WTC11 (cell line): ENCODE measurements at regions not wholly inside any gene's neighbourhood (a gene's known extent, or its start where the extent isn't known, plus 50 kb on each side); places are given as distances from the start of the nearest gene placed in this dataset.

Experiments used
- ATAC-seq: fragments of 200-7000 bp; cut with Tn5 transposase; 2 replicates; pipeline ENCODE4 v1.10.0; 2021; ENCODE audit warnings: mild to moderate bottlenecking, moderate library complexity
- CTCF ChIA-PET: fragments of 300-600 bp; sonication (Branson Sonifier 250); formaldehyde crosslinking; loops from one replicate; lab custom pipeline; 2021; ENCODE audit warnings: antibody characterized with exemption; lab: Charles Lee
- POLR2A ChIA-PET: fragments of 350-600 bp; sonication (Branson Sonifier 250); formaldehyde crosslinking; loops from one replicate; lab custom pipeline; 2021; ENCODE audit warnings: antibody characterized with exemption; lab: Charles Lee
- DNase-seq: peaks from one replicate; pipeline ENCODE4 v3.0.0; 2021; ENCODE audit warnings: low spot score
- H3K27ac Mint-ChIP-seq: 2 replicates; pipeline ENCODE4 v1.8.0; 2021; ENCODE audit warnings: mixed read lengths
- H3K27me3 Mint-ChIP-seq: 2 replicates; pipeline ENCODE4 v1.8.0; 2021; ENCODE audit warnings: low read depth, mild to moderate bottlenecking, moderate library complexity, mixed read lengths
- H3K36me3 Mint-ChIP-seq: 2 replicates; pipeline ENCODE4 v1.8.0; 2021; ENCODE audit warnings: mixed read lengths
- H3K4me1 Mint-ChIP-seq: 2 replicates; pipeline ENCODE4 v1.8.0; 2022; ENCODE audit warnings: mixed read lengths
- H3K4me3 Mint-ChIP-seq: 2 replicates; pipeline ENCODE4 v1.8.0; 2021; ENCODE audit warnings: mild to moderate bottlenecking, moderate library complexity, mixed read lengths
- H3K9me3 Mint-ChIP-seq: 2 replicates; pipeline ENCODE4 v1.8.0; 2021; ENCODE audit warnings: mixed read lengths
- AFF4 ChIP-seq: sonication (generic); formaldehyde crosslinking; IDR thresholded peaks from 2 replicates; pipeline ENCODE4 v1.8.1; 2023; ENCODE audit warnings: mild to moderate bottlenecking, missing genetic modification reagents, borderline replicate concordance
- ATF1 ChIP-seq: sonication (generic); formaldehyde crosslinking; IDR thresholded peaks from 2 replicates; pipeline ENCODE4 v1.8.1; 2023; ENCODE audit warnings: mild to moderate bottlenecking, moderate library complexity, missing genetic modification reagents
- CREB1 ChIP-seq: sonication (generic); formaldehyde crosslinking; IDR thresholded peaks from 2 replicates; pipeline ENCODE4 v1.8.0; 2023; ENCODE audit warnings: mild to moderate bottlenecking, missing genetic modification reagents
- CREM ChIP-seq: sonication (generic); formaldehyde crosslinking; IDR thresholded peaks from 2 replicates; pipeline ENCODE4 v1.8.1; 2022; ENCODE audit warnings: mild to moderate bottlenecking, missing genetic modification reagents, moderate library complexity
- ESRRA ChIP-seq: sonication (generic); formaldehyde crosslinking; IDR thresholded peaks from 2 replicates; pipeline ENCODE4 v1.8.1; 2022; ENCODE audit warnings: mild to moderate bottlenecking, missing genetic modification reagents, borderline replicate concordance
- GTF2I ChIP-seq: fragments of 250-450 bp; sonication (Bioruptor Pico); conservative IDR thresholded peaks from 2 replicates; pipeline ENCODE4 v1.4.0; 2021; ENCODE audit warnings: mild to moderate bottlenecking
- MAX ChIP-seq: sonication (generic); formaldehyde crosslinking; IDR thresholded peaks from 2 replicates; pipeline ENCODE4 v1.8.0; 2022; ENCODE audit warnings: mild to moderate bottlenecking, missing genetic modification reagents
- MXD4 ChIP-seq: fragments of 250-450 bp; sonication (Bioruptor Pico); IDR thresholded peaks from 2 replicates; pipeline ENCODE4 v1.8.0; 2021; ENCODE audit warnings: mild to moderate bottlenecking, moderate library complexity, borderline replicate concordance
- MYBL2 ChIP-seq: sonication (generic); formaldehyde crosslinking; IDR thresholded peaks from 2 replicates; pipeline ENCODE4 v1.8.1; 2023; ENCODE audit warnings: mild to moderate bottlenecking, moderate library complexity, missing genetic modification reagents
- NR1H2 ChIP-seq: sonication (generic); formaldehyde crosslinking; IDR thresholded peaks from 2 replicates; pipeline ENCODE4 v1.9.0; 2021; ENCODE audit warnings: mild to moderate bottlenecking, moderate library complexity, missing genetic modification reagents
- SOX15 ChIP-seq: fragments of 250-450 bp; sonication (Bioruptor Pico); IDR thresholded peaks from 2 replicates; pipeline ENCODE4 v1.9.0; 2021; ENCODE audit warnings: mild to moderate bottlenecking
- STAT6 ChIP-seq: sonication (generic); formaldehyde crosslinking; conservative IDR thresholded peaks from 2 replicates; pipeline ENCODE4 v1.8.1; 2023; ENCODE audit warnings: mild to moderate bottlenecking, low read depth, missing genetic modification reagents, moderate library complexity
- TCF7 ChIP-seq: sonication (generic); formaldehyde crosslinking; IDR thresholded peaks from 2 replicates; pipeline ENCODE4 v1.8.0; 2022; ENCODE audit warnings: mild to moderate bottlenecking, low read depth, missing genetic modification reagents, moderate library complexity
- USF2 ChIP-seq: sonication (generic); formaldehyde crosslinking; IDR thresholded peaks from 2 replicates; pipeline ENCODE4 v1.8.1; 2023; ENCODE audit warnings: mild to moderate bottlenecking, missing genetic modification reagents, moderate library complexity
- ZNF219 ChIP-seq: sonication (generic); formaldehyde crosslinking; IDR thresholded peaks from 2 replicates; pipeline ENCODE4 v1.8.0; 2023; ENCODE audit warnings: missing genetic modification reagents, mild to moderate bottlenecking, borderline replicate concordance
- ZNF317 ChIP-seq: sonication (generic); formaldehyde crosslinking; IDR thresholded peaks from 2 replicates; pipeline ENCODE4 v1.8.1; 2023; ENCODE audit warnings: low read depth, mild to moderate bottlenecking, moderate library complexity, missing genetic modification reagents, borderline replicate concordance
- ZNF396 ChIP-seq: fragments of 250-450 bp; sonication (Bioruptor Pico); IDR thresholded peaks from 2 replicates; pipeline ENCODE4 v1.8.0; 2021; ENCODE audit warnings: mild to moderate bottlenecking, moderate library complexity, borderline replicate concordance
- TF ChIP-seq, protein P1 (sequence below): sonication (generic); formaldehyde crosslinking; IDR thresholded peaks from 2 replicates; pipeline ENCODE4 v1.8.0; 2022; ENCODE audit warnings: mild to moderate bottlenecking, missing genetic modification reagents
- TF ChIP-seq, protein P2 (sequence below): sonication (generic); formaldehyde crosslinking; IDR thresholded peaks from 2 replicates; pipeline ENCODE4 v1.8.1; 2022; ENCODE audit warnings: mild to moderate bottlenecking, moderate library complexity, missing genetic modification reagents
- TF ChIP-seq, protein P3 (sequence below): sonication (generic); formaldehyde crosslinking; IDR thresholded peaks from 2 replicates; pipeline ENCODE4 v1.8.1; 2022; ENCODE audit warnings: low read depth, missing genetic modification reagents, borderline replicate concordance

DNA sequence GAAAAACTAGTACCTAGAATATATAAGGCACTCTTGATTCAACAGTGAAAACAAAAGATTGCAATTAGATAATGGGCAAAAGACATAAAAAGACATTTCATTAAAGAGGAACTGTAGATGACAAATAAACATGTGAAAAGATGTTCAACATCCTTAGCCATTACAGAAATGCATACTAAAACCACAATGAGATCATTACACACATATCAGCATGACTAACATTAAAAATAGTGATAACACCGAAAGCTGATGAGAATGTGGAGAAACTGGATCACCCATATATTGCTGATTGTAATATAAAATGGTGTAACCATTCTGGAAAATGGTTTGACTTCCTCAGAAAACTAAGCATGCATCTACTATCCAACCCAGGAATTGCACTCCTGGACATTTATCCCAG is 340.3 kb downstream of the SEC16B start:
- DNase-seq (no peak), ATAC-seq (no peak)
- H3K4me1 Mint-ChIP-seq = peaks cover 12% of the 10 kb centered on the region
- ChIA-PET CTCF (no interaction called here), POLR2A (no interaction called here)
- TF ChIP-seq, protein P1, sequence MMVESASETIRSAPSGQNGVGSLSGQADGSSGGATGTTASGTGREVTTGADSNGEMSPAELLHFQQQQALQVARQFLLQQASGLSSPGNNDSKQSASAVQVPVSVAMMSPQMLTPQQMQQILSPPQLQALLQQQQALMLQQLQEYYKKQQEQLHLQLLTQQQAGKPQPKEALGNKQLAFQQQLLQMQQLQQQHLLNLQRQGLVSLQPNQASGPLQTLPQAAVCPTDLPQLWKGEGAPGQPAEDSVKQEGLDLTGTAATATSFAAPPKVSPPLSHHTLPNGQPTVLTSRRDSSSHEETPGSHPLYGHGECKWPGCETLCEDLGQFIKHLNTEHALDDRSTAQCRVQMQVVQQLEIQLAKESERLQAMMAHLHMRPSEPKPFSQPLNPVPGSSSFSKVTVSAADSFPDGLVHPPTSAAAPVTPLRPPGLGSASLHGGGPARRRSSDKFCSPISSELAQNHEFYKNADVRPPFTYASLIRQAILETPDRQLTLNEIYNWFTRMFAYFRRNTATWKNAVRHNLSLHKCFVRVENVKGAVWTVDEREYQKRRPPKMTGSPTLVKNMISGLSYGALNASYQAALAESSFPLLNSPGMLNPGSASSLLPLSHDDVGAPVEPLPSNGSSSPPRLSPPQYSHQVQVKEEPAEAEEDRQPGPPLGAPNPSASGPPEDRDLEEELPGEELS = no peak
- TF ChIP-seq, protein P2, sequence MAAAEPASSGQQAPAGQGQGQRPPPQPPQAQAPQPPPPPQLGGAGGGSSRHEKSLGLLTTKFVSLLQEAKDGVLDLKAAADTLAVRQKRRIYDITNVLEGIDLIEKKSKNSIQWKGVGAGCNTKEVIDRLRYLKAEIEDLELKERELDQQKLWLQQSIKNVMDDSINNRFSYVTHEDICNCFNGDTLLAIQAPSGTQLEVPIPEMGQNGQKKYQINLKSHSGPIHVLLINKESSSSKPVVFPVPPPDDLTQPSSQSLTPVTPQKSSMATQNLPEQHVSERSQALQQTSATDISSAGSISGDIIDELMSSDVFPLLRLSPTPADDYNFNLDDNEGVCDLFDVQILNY = no peak
- no peak for TF ChIP-seq TCF7 (CRISPR knock-in tag)
- no peak for TF ChIP-seq ZNF219 (CRISPR knock-in tag)
- TF ChIP-seq AFF4 (CRISPR knock-in tag) = no peak
- H3K36me3 Mint-ChIP-seq = no peaks in the 10 kb centered on the region
- H3K9me3 Mint-ChIP-seq = peaks cover 13% of the 10 kb centered on the region
- no peak overlapping the region for H3K4me3 Mint-ChIP-seq
- no peaks in the 10 kb centered on the region for H3K27me3 Mint-ChIP-seq
- no peak overlapping the region for H3K27ac Mint-ChIP-seq

GRCh38 chr1:177627148-177627910 is 342.5 kb downstream of the SEC16B start:
- H3K4me3 Mint-ChIP-seq = no peak overlapping the region
- no peak for DNase-seq
- H3K4me1 Mint-ChIP-seq = no peaks in the 10 kb centered on the region
- ChIA-PET CTCF (no interaction called here), POLR2A (no interaction called here)
- no peak overlapping the region for H3K27ac Mint-ChIP-seq
- H3K36me3 Mint-ChIP-seq = no peaks in the 10 kb centered on the region
- no peak for ATAC-seq
- H3K9me3 Mint-ChIP-seq = peaks cover 18% of the 10 kb centered on the region
- no peaks in the 10 kb centered on the region for H3K27me3 Mint-ChIP-seq
- no peak for TF ChIP-seq STAT6 (CRISPR knock-in tag)
- no peak for TF ChIP-seq CREM (CRISPR knock-in tag)
- no peak for TF ChIP-seq ZNF396
- TF ChIP-seq MAX = no peak
- TF ChIP-seq, protein P3, sequence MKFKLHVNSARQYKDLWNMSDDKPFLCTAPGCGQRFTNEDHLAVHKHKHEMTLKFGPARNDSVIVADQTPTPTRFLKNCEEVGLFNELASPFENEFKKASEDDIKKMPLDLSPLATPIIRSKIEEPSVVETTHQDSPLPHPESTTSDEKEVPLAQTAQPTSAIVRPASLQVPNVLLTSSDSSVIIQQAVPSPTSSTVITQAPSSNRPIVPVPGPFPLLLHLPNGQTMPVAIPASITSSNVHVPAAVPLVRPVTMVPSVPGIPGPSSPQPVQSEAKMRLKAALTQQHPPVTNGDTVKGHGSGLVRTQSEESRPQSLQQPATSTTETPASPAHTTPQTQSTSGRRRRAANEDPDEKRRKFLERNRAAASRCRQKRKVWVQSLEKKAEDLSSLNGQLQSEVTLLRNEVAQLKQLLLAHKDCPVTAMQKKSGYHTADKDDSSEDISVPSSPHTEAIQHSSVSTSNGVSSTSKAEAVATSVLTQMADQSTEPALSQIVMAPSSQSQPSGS (CRISPR knock-in tag) = no peak
- TF ChIP-seq GTF2I (CRISPR knock-in tag) = no peak
- TF ChIP-seq SOX15 (CRISPR knock-in tag) = no peak
- TF ChIP-seq ATF1 (CRISPR knock-in tag) = no peak
- no peak for TF ChIP-seq CREB1 (CRISPR knock-in tag)
- TF ChIP-seq ESRRA (CRISPR knock-in tag) = no peak
- no peak for TF ChIP-seq MXD4
- TF ChIP-seq ZNF317 = no peak
- TF ChIP-seq USF2 (CRISPR knock-in tag) = no peak
- TF ChIP-seq NR1H2 (CRISPR knock-in tag) = no peak
- TF ChIP-seq MYBL2 (CRISPR knock-in tag) = no peak
